HS-5 (cell line): ENCODE measurements at regions not wholly inside any gene's neighbourhood (a gene's known extent, or its start where the extent isn't known, plus 50 kb on each side); places are given as distances from the start of the nearest gene placed in this dataset.

Experiments used
- DNase-seq: peaks from one replicate; pipeline ENCODE4 v3.0.0-alpha.2; 2012; ENCODE audit warnings: low read depth

GRCh38 chr2:129768036-129768386 is 211.5 kb upstream of the RAB6C start:
- no peak for DNase-seq

GRCh38 chr2:129768485-129769184 is 210.8 kb upstream of the RAB6C start:
- DNase-seq, result no peak

- DNase-seq, result no peak
Measured at GRCh38 chr2:129769185-129769991, 210.1 kb upstream of the RAB6C start.

- DNase-seq, result no peak
Measured at GRCh38 chr2:129771418-129772189, 207.9 kb upstream of the RAB6C start.

- DNase-seq, result no peak
Measured at GRCh38 chr2:129772190-129772579, 207.3 kb upstream of the RAB6C start.

GRCh38 chr2:129775952-129776653 is 203.4 kb upstream of the RAB6C start:
- no peak for DNase-seq

GRCh38 chr2:129777146-129777545 is 202.3 kb upstream of the RAB6C start:
- DNase-seq, result no peak

- no peak for DNase-seq
Measured at GRCh38 chr2:129777762-129778583, 201.5 kb upstream of the RAB6C start.

GRCh38 chr2:129778584-129778877 is 200.9 kb upstream of the RAB6C start:
- DNase-seq, result no peak

GRCh38 chr2:129779783-129780182 is 199.7 kb upstream of the RAB6C start:
- no peak for DNase-seq

- DNase-seq, result no peak
Measured at GRCh38 chr2:129780316-129781270, 198.9 kb upstream of the RAB6C start.

- DNase-seq, result no peak
Measured at GRCh38 chr2:129781749-129782632, 197.5 kb upstream of the RAB6C start.

- no peak for DNase-seq
Measured at GRCh38 chr2:129782633-129782990, 196.9 kb upstream of the RAB6C start.

GRCh38 chr2:129784486-129784885 is 195.0 kb upstream of the RAB6C start:
- no peak for DNase-seq

GRCh38 chr2:129791712-129792111 is 187.8 kb upstream of the RAB6C start:
- DNase-seq, result no peak

GRCh38 chr2:129793431-129793902 is 186.0 kb upstream of the RAB6C start:
- DNase-seq, result no peak

GRCh38 chr2:129794116-129794515 is 185.3 kb upstream of the RAB6C start:
- DNase-seq, result no peak

- no peak for DNase-seq
Measured at GRCh38 chr2:129794540-129794939, 184.9 kb upstream of the RAB6C start.

- DNase-seq, result no peak
Measured at GRCh38 chr2:129796225-129796624, 183.2 kb upstream of the RAB6C start.
